ENCODE measurements at regions not wholly inside any gene's neighbourhood (a gene's known extent, or its start where the extent isn't known, plus 50 kb on each side); places are given as distances from the start of the nearest gene placed in this dataset.

- TF ChIP-seq ZNF510 (tag by site-specific recombination; IDR thresholded peaks at IDR 0.05; ENCODE audit: insufficient replicate concordance), result no peak
- TF ChIP-seq ZNF776 (tag by site-specific recombination; IDR thresholded peaks at IDR 0.05; ENCODE audit: borderline replicate concordance), result no peak
These were observed 163.3 kb upstream of the ZEB2 start (continued) for GRCh38 chr2:144683107-144683753.

GRCh38 chr2:144682248-144682647 lies 162.3 kb upstream of the ZEB2 start:
- Histone ChIP-seq H3K4me1 (ENCODE audit: control insufficient read depth, insufficient read depth, low read length) (no peaks in the 10 kb centered on the region), H3K9me3 (ENCODE audit: control insufficient read depth, insufficient read depth, low read depth, low read length) (no peaks in the 10 kb centered on the region), H3K36me3 (ENCODE audit: control insufficient read depth in 2 of 2, insufficient read depth in 1 of 2, low read length in 2 of 2) (no peaks in the 10 kb centered on the region), H3K27ac (ENCODE audit: extremely low read depth, low read depth, low read length) (no peak overlapping the region), H3K4me3 (ENCODE audit: low read depth, low read length) (no peak overlapping the region)
- ChIA-PET CTCF (interaction anchor here (0.7 kb wide), 1 partner anchor 34 kb away, joined by 3 read pairs; no protein-coding TSS in a partner anchor), POLR2A (no interaction called here)
- TF ChIP-seq RBAK (tag by site-specific recombination; IDR thresholded peaks at IDR 0.05), result no peak
- no peak for TF ChIP-seq ZNF624 (tag by site-specific recombination; IDR thresholded peaks at IDR 0.05)
- no peak for TF ChIP-seq ZNF658 (tag by site-specific recombination; IDR thresholded peaks at IDR 0.05)
- no peak for TF ChIP-seq ZNF423 (tag by site-specific recombination; IDR thresholded peaks at IDR 0.05)
- TF ChIP-seq IKZF3 (tag by site-specific recombination; IDR thresholded peaks at IDR 0.05), result no peak
- no peak for TF ChIP-seq BCL6B (tag by site-specific recombination; IDR thresholded peaks at IDR 0.05)
- TF ChIP-seq ZNF16 (tag by site-specific recombination; IDR thresholded peaks at IDR 0.05; ENCODE audit: low read depth), result no peak
- TF ChIP-seq ZNF549 (tag by site-specific recombination; IDR thresholded peaks at IDR 0.05), result no peak
- no peak for TF ChIP-seq ZNF529 (tag by site-specific recombination; IDR thresholded peaks at IDR 0.05; ENCODE audit: insufficient replicate concordance)

GRCh38 chr2:144681389-144681788 lies 161.5 kb upstream of the ZEB2 start:
- ChIA-PET CTCF (no interaction called here), POLR2A (no interaction called here)
- TF ChIP-seq ZBTB1 (tag by site-specific recombination; IDR thresholded peaks at IDR 0.05) (no peak), ZNF626 (tag by site-specific recombination; IDR thresholded peaks at IDR 0.05) (no peak), ZNF785 (tag by site-specific recombination; IDR thresholded peaks at IDR 0.05) (no peak), ZBTB8A (tag by site-specific recombination; IDR thresholded peaks at IDR 0.05) (no peak), WT1 (tag by site-specific recombination; IDR thresholded peaks at IDR 0.05) (no peak), ZNF580 (tag by site-specific recombination; IDR thresholded peaks at IDR 0.05) (no peak), GLIS2 (tag by site-specific recombination; IDR thresholded peaks at IDR 0.05) (no peak), ZNF433 (tag by site-specific recombination; IDR thresholded peaks at IDR 0.05; ENCODE audit: low read depth) (no peak), ZNF350 (tag by site-specific recombination; IDR thresholded peaks at IDR 0.05) (no peak), ZNF248 (tag by site-specific recombination; IDR thresholded peaks at IDR 0.05) (no peak), ZNF621 (tag by site-specific recombination; IDR thresholded peaks at IDR 0.05) (no peak), OSR2 (tag by site-specific recombination; IDR thresholded peaks at IDR 0.05) (no peak), ZNF174 (tag by site-specific recombination; IDR thresholded peaks at IDR 0.05) (no peak), ZNF221 (tag by site-specific recombination; IDR thresholded peaks at IDR 0.05; ENCODE audit: borderline replicate concordance) (no peak), ZNF558 (tag by site-specific recombination; IDR thresholded peaks at IDR 0.05) (no peak), KLF10 (tag by site-specific recombination; IDR thresholded peaks at IDR 0.05) (no peak)
- TF ChIP-seq, protein P1, sequence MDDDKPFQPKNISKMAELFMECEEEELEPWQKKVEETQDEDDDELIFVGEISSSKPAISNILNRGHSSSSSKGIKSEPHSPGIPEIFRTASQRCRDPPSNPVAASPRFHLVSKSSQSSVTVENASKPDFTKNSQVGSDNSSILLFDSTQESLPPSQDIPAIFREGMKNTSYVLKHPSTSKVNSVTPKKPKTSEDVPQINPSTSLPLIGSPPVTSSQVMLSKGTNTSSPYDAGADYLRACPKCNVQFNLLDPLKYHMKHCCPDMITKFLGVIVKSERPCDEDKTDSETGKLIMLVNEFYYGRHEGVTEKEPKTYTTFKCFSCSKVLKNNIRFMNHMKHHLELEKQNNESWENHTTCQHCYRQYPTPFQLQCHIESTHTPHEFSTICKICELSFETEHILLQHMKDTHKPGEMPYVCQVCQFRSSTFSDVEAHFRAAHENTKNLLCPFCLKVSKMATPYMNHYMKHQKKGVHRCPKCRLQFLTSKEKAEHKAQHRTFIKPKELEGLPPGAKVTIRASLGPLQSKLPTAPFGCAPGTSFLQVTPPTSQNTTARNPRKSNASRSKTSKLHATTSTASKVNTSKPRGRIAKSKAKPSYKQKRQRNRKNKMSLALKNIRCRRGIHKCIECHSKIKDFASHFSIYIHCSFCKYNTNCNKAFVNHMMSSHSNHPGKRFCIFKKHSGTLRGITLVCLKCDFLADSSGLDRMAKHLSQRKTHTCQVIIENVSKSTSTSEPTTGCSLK (tag by site-specific recombination; IDR thresholded peaks at IDR 0.05), result no peak
- Histone ChIP-seq H3K9me3 (ENCODE audit: control insufficient read depth, insufficient read depth, low read depth, low read length) (no peaks in the 10 kb centered on the region), H3K4me1 (ENCODE audit: control insufficient read depth, insufficient read depth, low read length) (no peaks in the 10 kb centered on the region), H3K36me3 (ENCODE audit: control insufficient read depth in 2 of 2, insufficient read depth in 1 of 2, low read length in 2 of 2) (no peaks in the 10 kb centered on the region), H3K27ac (ENCODE audit: extremely low read depth, low read depth, low read length) (no peak overlapping the region), H3K4me3 (ENCODE audit: low read depth, low read length) (no peak overlapping the region)

All from HEK293 (cell line).